Neutrophil (primary cell): ENCODE measurements at regions not wholly inside any gene's neighbourhood (a gene's known extent, or its start where the extent isn't known, plus 50 kb on each side); places are given as distances from the start of the nearest gene placed in this dataset.

Experiments
- H3K27ac ChIP-seq: fragments of 200-600 bp; sonication (generic); 2 replicates; pipeline ENCODE4 v1.5.1; 2016; ENCODE audit warnings: mild to moderate bottlenecking, moderate library complexity
- H3K27me3 ChIP-seq: fragments of 200-600 bp; sonication (generic); 2 replicates; pipeline ENCODE4 v1.6.0; 2016; ENCODE audit warnings: mild to moderate bottlenecking
- H3K36me3 ChIP-seq: fragments of 200-600 bp; sonication (generic); 2 replicates; pipeline ENCODE4 v1.5.1; 2017
- H3K4me1 ChIP-seq, 2 experiments: fragments of 200-600 bp in 1 of 2; sonication (generic) in 1 of 2; 1 replicate in 1 of 2; 2 replicates in 1 of 2; pipeline versions ENCODE4 v1.5.1 to v1.6.1; 2013 to 2016; ENCODE audit warnings: low read depth in 1 of 2, low read length in 1 of 2, mild to moderate bottlenecking in 1 of 2, moderate library complexity in 1 of 2; ENCODE audit not compliant: control insufficient read depth in 1 of 2, insufficient read depth in 1 of 2
- H3K4me3 ChIP-seq, 2 experiments: fragments of 200-600 bp in 1 of 2; sonication (generic) in 1 of 2; 1 replicate in 1 of 2; 2 replicates in 1 of 2; pipeline ENCODE4 v1.5.1; 2013 to 2016; ENCODE audit warnings: low read depth in 1 of 2, low read length in 1 of 2, mild to moderate bottlenecking in 1 of 2, moderate library complexity in 1 of 2
- H3K9me3 ChIP-seq: fragments of 200-600 bp; sonication (generic); 2 replicates; pipeline ENCODE4 v1.5.1; 2016
- CTCF ChIP-seq: fragments of 200-600 bp; sonication (generic); IDR thresholded peaks from 2 replicates; pipeline ENCODE4 v1.5.1; 2016; ENCODE audit warnings: antibody characterized with exemption

- no peaks in the 10 kb centered on the region for H3K27me3 ChIP-seq
- no peaks in the 10 kb centered on the region for H3K4me1 ChIP-seq
- H3K36me3 ChIP-seq = no peaks in the 10 kb centered on the region
- no peak overlapping the region for H3K27ac ChIP-seq
- no peaks in the 10 kb centered on the region for H3K9me3 ChIP-seq
- TF ChIP-seq CTCF = no peak
- H3K4me3 ChIP-seq = no peak overlapping the region
Observed at GRCh38 chr3:127120851-127121647, 71.9 kb upstream of the PRR23E start.

DNA sequence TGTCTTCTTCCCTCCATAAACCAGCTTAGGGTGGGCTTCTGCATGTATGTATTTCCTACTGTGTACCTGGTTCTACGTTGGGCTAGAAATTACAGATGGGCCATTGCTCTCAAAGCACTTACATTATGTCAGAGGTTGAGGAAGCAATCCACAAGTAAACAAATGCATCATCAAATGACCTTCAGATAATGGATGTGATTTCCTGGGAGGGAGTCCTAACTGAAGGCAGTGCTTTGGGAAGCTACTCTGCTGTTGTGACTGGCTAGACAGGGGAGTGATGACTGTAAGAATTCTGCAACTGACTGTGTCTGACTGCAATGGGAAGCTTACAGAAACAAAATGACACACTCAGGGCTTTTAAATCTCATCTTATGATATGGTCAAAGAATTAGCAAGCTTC lies 71.0 kb upstream of the PRR23E start:
- no peaks in the 10 kb centered on the region for H3K27me3 ChIP-seq
- no peak for TF ChIP-seq CTCF

DNA sequence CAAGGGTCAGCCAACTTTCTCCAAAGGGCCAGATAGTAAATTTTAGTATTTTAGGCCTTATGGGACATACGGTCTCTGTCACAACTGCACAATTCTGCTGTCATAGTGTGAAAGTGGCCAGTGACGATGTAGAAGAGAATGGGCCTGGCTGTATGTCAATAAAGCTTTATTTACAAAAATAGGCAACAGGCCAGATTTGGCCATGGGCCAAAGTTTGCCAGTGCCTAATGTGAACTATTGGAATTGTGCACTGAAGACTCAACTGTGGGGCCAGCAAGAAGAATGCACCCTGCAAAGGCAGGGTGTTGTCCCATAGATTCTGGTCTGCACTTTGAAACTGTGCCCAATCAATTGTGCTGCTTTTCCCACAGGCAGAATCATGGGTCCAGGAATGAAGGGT lies 69.4 kb upstream of the PRR23E start:
- no peaks in the 10 kb centered on the region for H3K4me1 ChIP-seq
- no peaks in the 10 kb centered on the region for H3K36me3 ChIP-seq
- no peaks in the 10 kb centered on the region for H3K9me3 ChIP-seq
- no peak overlapping the region for H3K27ac ChIP-seq
- H3K27me3 ChIP-seq = peaks cover 13% of the 10 kb centered on the region
- H3K4me3 ChIP-seq = no peak overlapping the region
- TF ChIP-seq CTCF = no peak

More for the DNA sequence above, 71.0 kb upstream of the PRR23E start:
- H3K4me3 ChIP-seq = no peak overlapping the region
- no peaks in the 10 kb centered on the region for H3K36me3 ChIP-seq
- no peaks in the 10 kb centered on the region for H3K9me3 ChIP-seq
- H3K27ac ChIP-seq = no peak overlapping the region
- H3K4me1 ChIP-seq = no peaks in the 10 kb centered on the region

GRCh38 chr3:127124120-127124519 lies 68.8 kb upstream of the PRR23E start:
- Histone ChIP-seq H3K27ac (no peak overlapping the region), H3K4me1 (no peaks in the 10 kb centered on the region), H3K27me3 (peaks cover 19% of the 10 kb centered on the region), H3K36me3 (no peaks in the 10 kb centered on the region), H3K4me3 (no peak overlapping the region), H3K9me3 (no peaks in the 10 kb centered on the region)
- no peak for TF ChIP-seq CTCF

GRCh38 chr3:127131424-127132170 lies 61.3 kb upstream of the PRR23E start:
- H3K27ac ChIP-seq = no peak overlapping the region
- H3K4me1 ChIP-seq = no peaks in the 10 kb centered on the region
- no peaks in the 10 kb centered on the region for H3K9me3 ChIP-seq
- peaks cover 62% of the 10 kb centered on the region for H3K27me3 ChIP-seq
- no peak for TF ChIP-seq CTCF
- no peak overlapping the region for H3K4me3 ChIP-seq
- H3K36me3 ChIP-seq = no peaks in the 10 kb centered on the region
